GM12878 (cell line): ENCODE measurements at regions not wholly inside any gene's neighbourhood (a gene's known extent, or its start where the extent isn't known, plus 50 kb on each side); places are given as distances from the start of the nearest gene placed in this dataset.

ENCODE experiments used
- ATAC-seq: fragments of 200-7000 bp; cut with Tn5 transposase; 3 replicates; pipeline ENCODE4 v1.9.1; 2020; ENCODE audit warnings: mild to moderate bottlenecking, moderate library complexity
- BruUV-seq: library from RNA; stranded (reverse); fragments of 400-500 nt; replicated peaks from 2 replicates; lab custom pipeline; 2021; lab: Mats Ljungman, UMichigan
- CTCF ChIA-PET: fragments of 300-600 bp; sonication (Branson Sonifier 250); formaldehyde crosslinking; extraction: SDS; loops from one replicate; lab custom pipeline; 2021; ENCODE audit warnings: inconsistent platforms; lab: Yijun Ruan, JAX
- POLR2A ChIA-PET: fragments of 350-600 bp; formaldehyde crosslinking; extraction: SDS; loops from one replicate; lab custom pipeline; 2021; ENCODE audit warnings: inconsistent platforms; lab: Charles Lee
- RAD21 ChIA-PET: fragments of 300-600 bp; sonication (Branson Sonifier 250); formaldehyde crosslinking; loops from one replicate; lab custom pipeline; 2023; ENCODE audit warnings: antibody characterized with exemption; ENCODE audit not compliant: unreplicated experiment; lab: Charles Lee
- SMC1A ChIA-PET: fragments of 300-600 bp; sonication (Branson Sonifier 250); formaldehyde crosslinking; loops from one replicate; lab custom pipeline; 2023; ENCODE audit not compliant: unreplicated experiment, uncharacterized antibody; lab: Charles Lee
- DNase-seq: peaks from one replicate; pipeline ENCODE4 v3.0.0-alpha.2; 2011; ENCODE audit warnings: low read depth, low spot score
- FAIRE-seq: peaks from 3 replicates; lab custom pipeline; 2011; peaks lifted over from hg19 to GRCh38; lab: Jason Lieb, UNC
- H2AFZ ChIP-seq: 2 replicates; pipeline ENCODE4 v1.6.0; 2011; ENCODE audit warnings: low read depth, low read length, control low read depth; ENCODE audit not compliant: control insufficient read depth
- H3K27ac ChIP-seq: 2 replicates; pipeline ENCODE4 v1.5.1; 2011; ENCODE audit warnings: control low read depth; ENCODE audit not compliant: control insufficient read depth, insufficient read depth
- H3K27me3 ChIP-seq, 2 experiments: replicated peaks in 1 of 2; 2 replicates each; pipeline versions ENCODE4 v1.6.0 to v1.6.1; 2011; ENCODE audit warnings: low read length in 1 of 2; ENCODE audit not compliant: control insufficient read depth in 2 of 2, insufficient read depth in 2 of 2
- H3K36me3 ChIP-seq, 2 experiments: 2 replicates each; pipeline ENCODE4 v1.5.1; 2011; ENCODE audit warnings: low read length in 1 of 2; ENCODE audit not compliant: control insufficient read depth in 2 of 2, insufficient read depth in 2 of 2
- H3K4me1 ChIP-seq: 2 replicates; pipeline ENCODE4 v1.6.1; 2011; ENCODE audit warnings: mild to moderate bottlenecking, low read length, moderate library complexity, mixed read lengths; ENCODE audit not compliant: control insufficient read depth, insufficient read depth
- H3K4me2 ChIP-seq: 2 replicates; pipeline ENCODE4 v1.6.0; 2011; ENCODE audit warnings: control low read depth; ENCODE audit not compliant: control insufficient read depth, insufficient read depth
- H3K4me3 ChIP-seq: fragments of 200-600 bp; sonication (generic); 2 replicates; pipeline ENCODE4 v1.5.1; 2016
- H3K79me2 ChIP-seq: 2 replicates; pipeline ENCODE4 v1.6.0; 2011; ENCODE audit warnings: low read length; ENCODE audit not compliant: control insufficient read depth, insufficient read depth
- H3K9ac ChIP-seq: 2 replicates; pipeline ENCODE4 v1.8.0; 2011; ENCODE audit warnings: low read length, control low read depth, mixed read lengths; ENCODE audit not compliant: control insufficient read depth, insufficient read depth
- H3K9me3 ChIP-seq: replicated peaks from 3 replicates; pipeline ENCODE4 v1.5.1; 2011; ENCODE audit warnings: mild to moderate bottlenecking, low read length; ENCODE audit not compliant: control insufficient read depth, insufficient read depth
- H4K20me1 ChIP-seq: 2 replicates; pipeline ENCODE4 v1.6.0; 2011; ENCODE audit not compliant: control insufficient read depth, insufficient read depth
- BRCA1 ChIP-seq: IDR thresholded peaks from 2 replicates; pipeline ENCODE4 v1.6.1; 2011; ENCODE audit warnings: low read depth, low read length, improper control_type of control experiment
- CBX5 ChIP-seq: sonication (generic); IDR thresholded peaks from 2 replicates; pipeline ENCODE4 v1.6.1; 2016; ENCODE audit warnings: low read depth, moderate library complexity, mild to moderate bottlenecking, inconsistent platforms
- CHD2 ChIP-seq: IDR thresholded peaks from 2 replicates; pipeline ENCODE4 v1.6.1; 2011; ENCODE audit warnings: low read depth, low read length, improper control_type of control experiment, borderline replicate concordance
- CREB1 ChIP-seq: IDR thresholded peaks from 2 replicates; pipeline ENCODE4 v1.6.1; 2012; ENCODE audit warnings: low read depth, mild to moderate bottlenecking, inconsistent platforms
- CTCF ChIP-seq, 3 experiments: IDR thresholded peaks in 2 of 3; conservative IDR thresholded peaks in 1 of 3; 2 replicates each; pipeline ENCODE4 v1.5.1; 2011; ENCODE audit warnings: low read depth in 3 of 3, low read length in 3 of 3, mild to moderate bottlenecking in 3 of 3, control low read depth in 2 of 3, moderate library complexity in 2 of 3, inconsistent platforms in 1 of 3, mixed read lengths in 1 of 3; ENCODE audit not compliant: control insufficient read depth in 2 of 3, insufficient read depth in 1 of 3; ENCODE audit errors: extremely low read depth in 1 of 3
- CUX1 ChIP-seq: IDR thresholded peaks from 2 replicates; pipeline ENCODE4 v1.6.1; 2012; ENCODE audit warnings: improper control_type of control experiment, low read depth, low read length; ENCODE audit not compliant: insufficient replicate concordance
- EED ChIP-seq: sonication (generic); IDR thresholded peaks from 2 replicates; pipeline ENCODE4 v1.6.1; 2016; ENCODE audit warnings: antibody characterized with exemption, low read depth
- ELK1 ChIP-seq: IDR thresholded peaks from 2 replicates; pipeline ENCODE4 v1.6.1; 2012; ENCODE audit warnings: low read depth, low read length, improper control_type of control experiment
- MEF2A ChIP-seq: IDR thresholded peaks from 2 replicates; pipeline ENCODE4 v1.6.1; 2011; ENCODE audit warnings: low read depth, mild to moderate bottlenecking, low read length, moderate library complexity; ENCODE audit not compliant: insufficient read depth
- POU2F2 ChIP-seq: IDR thresholded peaks from 3 replicates; pipeline ENCODE4 v1.6.1; 2011; ENCODE audit warnings: low read depth, mild to moderate bottlenecking, low read length, borderline replicate concordance
- RCOR1 ChIP-seq: conservative IDR thresholded peaks from 2 replicates; pipeline ENCODE4 v1.6.1; 2012; ENCODE audit warnings: low read depth, low read length, improper control_type of control experiment
- RUNX3 ChIP-seq: IDR thresholded peaks from 2 replicates; pipeline ENCODE4 v1.6.1; 2012; ENCODE audit warnings: low read length, inconsistent platforms
- SKIL ChIP-seq: fragments of 450-650 bp; IDR thresholded peaks from 2 replicates; pipeline ENCODE4 v1.6.1; 2017; ENCODE audit warnings: mild to moderate bottlenecking, low read depth, inconsistent platforms; ENCODE audit not compliant: poor library complexity, severe bottlenecking
- WGBS: methylation state at CpG from one replicate; pipeline ENCODE4 v1.1.6; 2016; ENCODE audit warnings: low lambda C conversion rate; ENCODE audit not compliant: insufficient replicate concordance, insufficient coverage; ENCODE audit errors: missing lambda C conversion rate; 5-methylcytosine and 5-hydroxymethylcytosine counted together
- in situ Hi-C: fragments of 300-500 bp; cut with MboI; formaldehyde crosslinking; loops from 9 replicates; pipeline ENCODE4 v1.14.3; 2018; ENCODE audit warnings: mixed read lengths
- intact Hi-C: fragments of 100-400 bp; cut with micrococcal nuclease; formaldehyde crosslinking; loops from one replicate; pipeline ENCODE4 v1.14.2; 2022; ENCODE audit not compliant: unreplicated experiment

GRCh38 chr11:70532731-70533130 lies 134.4 kb downstream of the CTTN start:
- no peak overlapping the region for H2AFZ ChIP-seq
- H3K4me1 ChIP-seq, result no peaks in the 10 kb centered on the region
- POLR2A ChIA-PET, result no interaction called here
- no peaks in the 10 kb centered on the region; the same call in 2 of the 3 replicates for H3K9me3 ChIP-seq
- no peaks in the 10 kb centered on the region for H4K20me1 ChIP-seq
- no peak overlapping the region for H3K27ac ChIP-seq
- no peak for FAIRE-seq
- no peaks in the 10 kb centered on the region for H3K36me3 ChIP-seq
- CTCF ChIA-PET, result no interaction called here
- no peak for ATAC-seq
- RAD21 ChIA-PET, result no interaction called here
- no peak overlapping the region for H3K9ac ChIP-seq
- H3K4me2 ChIP-seq, result no peak overlapping the region
- intact Hi-C loops, result no loop called here
- no peaks in the 10 kb centered on the region for H3K27me3 ChIP-seq
- no peak overlapping the region for H3K4me3 ChIP-seq
- SMC1A ChIA-PET, result no interaction called here
- in situ Hi-C loops, result no loop called here
- no TSS peak for BruUV-seq
- no peak for DNase-seq
- no peaks in the 10 kb centered on the region for H3K79me2 ChIP-seq
- WGBS, result 36% methylated on average over 15 of the region's 15 CpGs
- TF ChIP-seq CHD2 (no peak), CBX5 (no peak), MEF2A (no peak), RCOR1 (no peak), ELK1 (no peak), CUX1 (no peak), CREB1 (no peak), RUNX3 (no peak), SKIL (no peak), CTCF (IDR thresholded peaks at IDR 0.05 in 2 of 3, conservative IDR thresholded peaks at IDR 0.05 in 1 of 3; ENCODE audit: control insufficient read depth in 2 of 3, extremely low read depth in 1 of 3, insufficient read depth in 1 of 3, low read depth in 3 of 3, low read length in 3 of 3) (no peak), EED (no peak), BRCA1 (no peak), POU2F2 (no peak)
